Gastroesophageal sphincter (tissue), 3 donors: ENCODE measurements at regions not wholly inside any gene's neighbourhood (a gene's known extent, or its start where the extent isn't known, plus 50 kb on each side); places are given as distances from the start of the nearest gene placed in this dataset.

Experiments
- CTCF ChIP-seq, 4 experiments: fragments of 200-600 bp in 2 of 4; fragments of 450-650 bp in 2 of 4; sonication (generic) in 1 of 4; IDR thresholded peaks; one replicate each; pipeline ENCODE4 v1.5.1; 2017 to 2019; ENCODE audit warnings: antibody characterized with exemption in 4 of 4, mild to moderate bottlenecking in 2 of 4, moderate library complexity in 2 of 4
- POLR2AphosphoS5 ChIP-seq: sonication (generic); formaldehyde crosslinking; IDR thresholded peaks from one replicate; pipeline ENCODE4 v1.6.1; 2017; ENCODE audit warnings: antibody characterized with exemption

- TF ChIP-seq CTCF (IDR thresholded peaks at IDR 0.05) (no peak), POLR2AphosphoS5 (no peak)
These were observed 233.9 kb downstream of the ARAP2 start for GRCh38 chr4:36010397-36010929.
